Loucy (cell line): ENCODE measurements at regions not wholly inside any gene's neighbourhood (a gene's known extent, or its start where the extent isn't known, plus 50 kb on each side); places are given as distances from the start of the nearest gene placed in this dataset.

Source experiments
- H2AFZ ChIP-seq: fragments of 200-600 bp; sonication (generic); 2 replicates; pipeline ENCODE4 v1.6.0; 2016; ENCODE audit warnings: antibody characterized with exemption, mild to moderate bottlenecking, low read length, moderate library complexity
- H3F3A ChIP-seq: fragments of 200-600 bp; 2 replicates; pipeline ENCODE4 v1.6.0; 2016; ENCODE audit warnings: antibody characterized with exemption, low read depth, mild to moderate bottlenecking
- H3K27me3 ChIP-seq: fragments of 200-600 bp; sonication (generic); 2 replicates; pipeline ENCODE4 v1.6.1; 2014; ENCODE audit warnings: low read length, mild to moderate bottlenecking; ENCODE audit not compliant: insufficient read depth, poor library complexity, severe bottlenecking
- H3K36me3 ChIP-seq: fragments of 200-600 bp; sonication (generic); 2 replicates; pipeline ENCODE4 v1.6.1; 2016; ENCODE audit warnings: low read length; ENCODE audit not compliant: insufficient read depth
- H3K4me1 ChIP-seq: fragments of 200-600 bp; sonication (generic); 2 replicates; pipeline ENCODE4 v1.5.1; 2014; ENCODE audit warnings: low read length, mild to moderate bottlenecking; ENCODE audit not compliant: insufficient read depth, poor library complexity, severe bottlenecking
- H3K4me2 ChIP-seq: fragments of 200-600 bp; sonication (generic); 2 replicates; pipeline ENCODE4 v1.6.0; 2014; ENCODE audit warnings: antibody characterized with exemption, low read length, low read depth, mild to moderate bottlenecking; ENCODE audit not compliant: poor library complexity, severe bottlenecking
- H3K4me3 ChIP-seq: fragments of 200-600 bp; sonication (generic); 2 replicates; pipeline ENCODE4 v1.5.1; 2014; ENCODE audit warnings: low read length, mild to moderate bottlenecking, mixed read lengths; ENCODE audit not compliant: poor library complexity, severe bottlenecking
- H3K79me2 ChIP-seq: fragments of 200-600 bp; sonication (generic); 2 replicates; pipeline ENCODE4 v1.6.1; 2014; ENCODE audit warnings: low read length; ENCODE audit not compliant: insufficient read depth
- H3K9ac ChIP-seq: fragments of 200-600 bp; sonication (generic); 2 replicates; pipeline ENCODE4 v1.6.0; 2014; ENCODE audit warnings: mild to moderate bottlenecking, low read depth, low read length, moderate library complexity; ENCODE audit not compliant: poor library complexity, severe bottlenecking
- H3K9me2 ChIP-seq: fragments of 200-600 bp; sonication (generic); replicated peaks from 2 replicates; pipeline ENCODE4 v1.6.1; 2016; ENCODE audit warnings: low read depth, low read length, mixed read lengths
- H3K9me3 ChIP-seq: fragments of 200-600 bp; sonication (generic); 2 replicates; pipeline ENCODE4 v1.6.1; 2014; ENCODE audit warnings: mild to moderate bottlenecking, antibody characterized with exemption, low read length, low read depth; ENCODE audit not compliant: insufficient read depth
- H4K20me1 ChIP-seq: fragments of 200-600 bp; sonication (generic); 2 replicates; pipeline ENCODE4 v1.6.0; 2014; ENCODE audit warnings: antibody characterized with exemption, low read length, mild to moderate bottlenecking; ENCODE audit not compliant: insufficient read depth, poor library complexity, severe bottlenecking
- EZH2phosphoT487 ChIP-seq: fragments of 200-600 bp; IDR thresholded peaks from 2 replicates; pipeline ENCODE4 v1.6.1; 2018; ENCODE audit warnings: antibody characterized with exemption, mild to moderate bottlenecking, moderate library complexity, borderline replicate concordance
- TF ChIP-seq, protein P1 (sequence below): fragments of 200-600 bp; sonication (generic); conservative IDR thresholded peaks from 2 replicates; pipeline ENCODE4 v1.5.1; 2014; ENCODE audit warnings: mild to moderate bottlenecking, antibody characterized with exemption, low read length

- Histone ChIP-seq H3K27me3 (no peaks in the 10 kb centered on the region), H3F3A (no peaks in the 10 kb centered on the region), H2AFZ (no peak overlapping the region), H3K4me1 (no peaks in the 10 kb centered on the region), H3K4me3 (no peak overlapping the region), H3K4me2 (no peak overlapping the region), H3K36me3 (no peaks in the 10 kb centered on the region), H3K9ac (no peak overlapping the region), H4K20me1 (no peaks in the 10 kb centered on the region), H3K9me2 (no peaks in the 10 kb centered on the region), H3K79me2 (no peaks in the 10 kb centered on the region), H3K9me3 (no peaks in the 10 kb centered on the region)
- TF ChIP-seq, protein P1, sequence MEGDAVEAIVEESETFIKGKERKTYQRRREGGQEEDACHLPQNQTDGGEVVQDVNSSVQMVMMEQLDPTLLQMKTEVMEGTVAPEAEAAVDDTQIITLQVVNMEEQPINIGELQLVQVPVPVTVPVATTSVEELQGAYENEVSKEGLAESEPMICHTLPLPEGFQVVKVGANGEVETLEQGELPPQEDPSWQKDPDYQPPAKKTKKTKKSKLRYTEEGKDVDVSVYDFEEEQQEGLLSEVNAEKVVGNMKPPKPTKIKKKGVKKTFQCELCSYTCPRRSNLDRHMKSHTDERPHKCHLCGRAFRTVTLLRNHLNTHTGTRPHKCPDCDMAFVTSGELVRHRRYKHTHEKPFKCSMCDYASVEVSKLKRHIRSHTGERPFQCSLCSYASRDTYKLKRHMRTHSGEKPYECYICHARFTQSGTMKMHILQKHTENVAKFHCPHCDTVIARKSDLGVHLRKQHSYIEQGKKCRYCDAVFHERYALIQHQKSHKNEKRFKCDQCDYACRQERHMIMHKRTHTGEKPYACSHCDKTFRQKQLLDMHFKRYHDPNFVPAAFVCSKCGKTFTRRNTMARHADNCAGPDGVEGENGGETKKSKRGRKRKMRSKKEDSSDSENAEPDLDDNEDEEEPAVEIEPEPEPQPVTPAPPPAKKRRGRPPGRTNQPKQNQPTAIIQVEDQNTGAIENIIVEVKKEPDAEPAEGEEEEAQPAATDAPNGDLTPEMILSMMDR: no peak
- no peak for TF ChIP-seq EZH2phosphoT487
Observed at GRCh38 chr9:21684231-21684630, 118.2 kb upstream of the MTAP start.

GRCh38 chr9:21684831-21685362, 117.5 kb upstream of the MTAP start:
- no peaks in the 10 kb centered on the region for H3K27me3 ChIP-seq
- no peaks in the 10 kb centered on the region for H4K20me1 ChIP-seq
- H3K4me1 ChIP-seq: no peaks in the 10 kb centered on the region
- H3K9me2 ChIP-seq: no peaks in the 10 kb centered on the region
- no peaks in the 10 kb centered on the region for H3K79me2 ChIP-seq
- no peaks in the 10 kb centered on the region for H3K36me3 ChIP-seq
- H3F3A ChIP-seq: no peaks in the 10 kb centered on the region
- no peak for TF ChIP-seq EZH2phosphoT487
- TF ChIP-seq, protein P1: no peak
- no peak overlapping the region for H3K4me3 ChIP-seq
- H2AFZ ChIP-seq: no peak overlapping the region
- H3K4me2 ChIP-seq: no peak overlapping the region
- H3K9me3 ChIP-seq: no peaks in the 10 kb centered on the region
- no peak overlapping the region for H3K9ac ChIP-seq

DNA sequence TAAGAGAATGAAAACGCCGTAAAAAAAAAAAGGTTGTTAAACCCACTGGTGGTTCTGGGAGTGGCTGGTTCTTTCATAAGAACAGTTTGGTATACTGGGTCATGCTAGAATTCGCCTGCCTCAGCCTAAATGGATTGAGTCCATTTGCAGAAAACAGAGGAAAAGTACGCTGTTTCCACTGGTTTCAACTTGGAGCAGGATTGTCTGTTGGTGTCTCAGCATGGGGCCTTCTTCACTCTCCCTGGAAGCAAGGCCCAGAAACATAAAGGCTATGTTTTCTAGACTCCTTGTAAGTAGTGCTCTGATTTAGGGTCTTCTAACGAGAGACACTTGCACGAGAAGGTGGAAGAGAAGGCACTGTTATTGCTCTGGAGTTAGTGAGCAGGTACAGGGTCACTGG, 116.9 kb upstream of the MTAP start:
- H3K4me1 ChIP-seq: no peaks in the 10 kb centered on the region
- H3K36me3 ChIP-seq: no peaks in the 10 kb centered on the region
- H4K20me1 ChIP-seq: no peaks in the 10 kb centered on the region
- no peak overlapping the region for H3K4me3 ChIP-seq
- no peak overlapping the region for H3K9ac ChIP-seq
- H3K9me3 ChIP-seq: no peaks in the 10 kb centered on the region
- H3F3A ChIP-seq: no peaks in the 10 kb centered on the region
- H3K79me2 ChIP-seq: no peaks in the 10 kb centered on the region
- TF ChIP-seq EZH2phosphoT487: no peak
- TF ChIP-seq, protein P1: no peak
- H3K27me3 ChIP-seq: no peaks in the 10 kb centered on the region
- no peak overlapping the region for H3K4me2 ChIP-seq
- no peaks in the 10 kb centered on the region for H3K9me2 ChIP-seq
- no peak overlapping the region for H2AFZ ChIP-seq
